ENCODE measurements at regions not wholly inside any gene's neighbourhood (a gene's known extent, or its start where the extent isn't known, plus 50 kb on each side); places are given as distances from the start of the nearest gene placed in this dataset.

- no peak for TF ChIP-seq CTCF (conservative IDR thresholded peaks at IDR 0.05; ENCODE audit: low read length)
- TF ChIP-seq EZH2phosphoT487 (IDR thresholded peaks at IDR 0.05; ENCODE audit: borderline replicate concordance, low read depth, low read length): no peak
These were observed 245.0 kb upstream of the IGFBP7 start for GRCh38 chr4:57355101-57355665.
